ENCODE measurements at regions not wholly inside any gene's neighbourhood (a gene's known extent, or its start where the extent isn't known, plus 50 kb on each side); places are given as distances from the start of the nearest gene placed in this dataset.
A peak's percentile ranks its signal among the peaks of the same experiment; 100 is the strongest.
"Not testable (repeated sequence)": the region's sequence is repeated elsewhere in the genome, so short reads cannot be mapped to it uniquely, and the experiment has no call there.

DNA sequence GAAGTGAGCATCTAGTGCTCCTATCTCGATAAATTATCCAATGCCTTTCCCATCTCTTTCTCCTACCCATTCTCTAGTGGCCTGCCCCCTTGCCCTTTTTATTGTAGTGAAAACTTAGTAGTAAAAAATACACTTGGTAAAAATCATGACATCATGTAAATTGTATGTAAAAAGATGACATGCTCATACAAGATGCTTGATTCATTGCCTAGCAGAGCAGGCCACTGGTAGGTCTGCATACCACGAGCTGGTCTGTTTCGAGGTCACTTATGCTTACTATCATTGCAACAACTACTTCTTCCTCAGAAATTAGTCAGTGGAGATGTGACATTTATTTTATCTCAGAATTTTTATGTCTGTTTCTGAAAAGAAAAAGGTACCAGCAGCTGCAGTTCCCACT, 177.3 kb downstream of the C9orf152 start:
- Histone ChIP-seq H3K27me3 (replicated peaks in 1 of 2; ENCODE audit: control insufficient read depth in 2 of 2, extremely low read depth in 1 of 2, insufficient read depth in 2 of 2, low read length in 1 of 2) (no peaks in the 10 kb centered on the region), H3K4me3 (ENCODE audit: control insufficient read depth in 1 of 2, extremely low read depth in 1 of 2, low read length in 1 of 2) (no peak overlapping the region), H3K9me3 (no peaks in the 10 kb centered on the region), H3K27ac (ENCODE audit: low read length) (no peak overlapping the region), H3K36me3 (ENCODE audit: control insufficient read depth in 2 of 2, extremely low read depth in 1 of 2, insufficient read depth in 1 of 2, low read length in 1 of 2) (no peaks in the 10 kb centered on the region), H3K4me1 (ENCODE audit: control insufficient read depth in 1 of 2, extremely low read depth in 1 of 2, insufficient read depth in 2 of 2, low read length in 2 of 2) (peaks cover 4 to 16% of the 10 kb centered on the region in 2 experiments)
- Mint-ChIP-seq H3K27me3 (no peaks in the 10 kb centered on the region), H3K27ac (peak overlapping the region in 1 of 2 donors; percentile 74), H3K4me1 (peaks cover 22 to 25% (median 23%) of the 10 kb centered on the region in 3 donors), H3K4me3 (peak overlapping the region in 1 of 3 donors; percentile 3), H3K36me3 (no peaks in the 10 kb centered on the region), H3K9me3 (no peaks in the 10 kb centered on the region)
- DNase-seq (no peak), ATAC-seq (replicated peaks in 1 of 4) (no peak)
- ChIA-PET CTCF (no interaction called here), POLR2A (no interaction called here)
- no CpG with 5 or more reads among the region's 3 CpGs for WGBS (ENCODE audit: insufficient coverage)

DNA sequence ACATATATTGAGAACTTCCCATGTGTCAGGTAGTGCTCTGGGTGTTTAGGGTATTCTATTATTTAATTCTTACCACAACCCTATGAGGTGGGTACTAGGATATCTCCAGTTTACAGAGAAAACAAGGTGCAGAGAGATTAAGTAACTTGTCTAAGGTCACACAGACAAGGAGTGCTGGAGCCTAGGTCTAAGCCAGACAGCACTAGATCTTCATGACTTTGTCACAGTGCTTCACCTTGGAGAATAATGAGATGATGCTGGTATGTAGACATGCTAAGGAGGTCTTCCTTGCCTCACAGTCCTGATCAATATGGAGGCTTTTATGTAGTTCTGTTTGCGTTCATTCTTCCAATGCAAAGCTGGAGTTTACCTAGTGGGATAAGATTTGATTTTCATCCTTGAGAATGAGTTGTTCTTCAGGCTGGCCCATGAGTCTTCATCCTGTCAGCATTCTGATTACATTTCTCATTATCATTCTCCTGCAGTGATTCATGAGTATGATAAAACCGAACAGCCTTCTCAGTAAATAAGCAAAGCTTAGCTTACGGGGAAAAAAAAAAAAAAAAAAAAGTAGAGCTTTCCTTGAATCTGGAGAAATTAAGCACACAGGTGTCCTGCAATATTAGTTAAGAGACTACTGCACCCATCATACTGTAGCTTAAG, 176.3 kb downstream of the C9orf152 start:
- ChIA-PET POLR2A (no interaction called here), CTCF (interaction anchor here in 1 of 2 donors (0.6 kb wide), 2 partner anchors 13 to 40 kb away, joined by 4 to 5 read pairs; no protein-coding TSS in a partner anchor)
- Histone ChIP-seq H3K27ac (ENCODE audit: low read length) (no peak overlapping the region), H3K4me1 (ENCODE audit: control insufficient read depth in 1 of 2, extremely low read depth in 1 of 2, insufficient read depth in 2 of 2, low read length in 2 of 2) (peaks cover 4 to 16% of the 10 kb centered on the region in 2 experiments), H3K4me3 (ENCODE audit: control insufficient read depth in 1 of 2, extremely low read depth in 1 of 2, low read length in 1 of 2) (no peak overlapping the region), H3K36me3 (ENCODE audit: control insufficient read depth in 2 of 2, extremely low read depth in 1 of 2, insufficient read depth in 1 of 2, low read length in 1 of 2) (no peaks in the 10 kb centered on the region), H3K9me3 (no peaks in the 10 kb centered on the region), H3K27me3 (replicated peaks in 1 of 2; ENCODE audit: control insufficient read depth in 2 of 2, extremely low read depth in 1 of 2, insufficient read depth in 2 of 2, low read length in 1 of 2) (no peaks in the 10 kb centered on the region)
- DNase-seq = no peak
- H3K4me1 Mint-ChIP-seq = peaks cover 22 to 25% (median 23%) of the 10 kb centered on the region in 3 donors
- H3K36me3 Mint-ChIP-seq = no peaks in the 10 kb centered on the region
- no peak for ATAC-seq (replicated peaks in 1 of 4)
- no peaks in the 10 kb centered on the region for H3K27me3 Mint-ChIP-seq
- WGBS (ENCODE audit: insufficient coverage) = 80% methylated on average over 1 of the region's 3 CpGs
- H3K9me3 Mint-ChIP-seq = no peaks in the 10 kb centered on the region
- H3K4me3 Mint-ChIP-seq = no peak overlapping the region
- no peak overlapping the region for H3K27ac Mint-ChIP-seq

DNA sequence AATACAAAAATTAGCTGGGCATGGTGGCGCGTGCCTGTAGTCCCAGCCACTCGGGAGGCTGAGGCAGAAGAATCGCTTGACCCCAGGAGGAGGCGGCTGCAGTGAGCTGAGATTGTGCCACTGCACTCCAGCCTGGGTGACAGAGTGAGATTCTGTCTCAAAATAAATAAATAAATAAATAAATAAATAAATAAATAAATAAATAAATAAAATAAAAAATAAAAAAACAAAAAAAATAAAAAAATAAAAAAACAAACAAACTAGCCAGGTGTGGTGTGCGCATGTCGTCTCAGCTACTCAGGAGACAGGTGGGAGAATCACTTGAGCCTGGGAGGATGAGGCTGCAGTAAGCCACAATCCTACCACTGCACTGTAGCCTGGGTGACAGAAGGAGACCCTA, 175.4 kb downstream of the C9orf152 start:
- POLR2A ChIA-PET; H3K27ac Mint-ChIP-seq; H3K4me3 Mint-ChIP-seq; H3K36me3 ChIP-seq (ENCODE audit: control insufficient read depth in 2 of 2, extremely low read depth in 1 of 2, insufficient read depth in 1 of 2, low read length in 1 of 2); H3K36me3 Mint-ChIP-seq; H3K27ac ChIP-seq (ENCODE audit: low read length); H3K4me3 ChIP-seq (ENCODE audit: control insufficient read depth in 1 of 2, extremely low read depth in 1 of 2, low read length in 1 of 2); H3K9me3 ChIP-seq; H3K27me3 Mint-ChIP-seq; DNase-seq; H3K9me3 Mint-ChIP-seq; ATAC-seq (replicated peaks in 1 of 4); H3K27me3 ChIP-seq (replicated peaks in 1 of 2; ENCODE audit: control insufficient read depth in 2 of 2, extremely low read depth in 1 of 2, insufficient read depth in 2 of 2, low read length in 1 of 2): not testable (repeated sequence)
- peaks cover 22 to 25% (median 23%) of the 10 kb centered on the region in 3 donors for H3K4me1 Mint-ChIP-seq
- CTCF ChIA-PET = interaction anchor here in 1 of 2 donors (0.6 kb wide), 1 partner anchor 41 kb away, joined by 5 read pairs; no protein-coding TSS in a partner anchor
- peaks cover 4 to 16% of the 10 kb centered on the region in 2 experiments for H3K4me1 ChIP-seq (ENCODE audit: control insufficient read depth in 1 of 2, extremely low read depth in 1 of 2, insufficient read depth in 2 of 2, low read length in 2 of 2)
- WGBS (ENCODE audit: insufficient coverage) = no CpG with 5 or more reads among the region's 7 CpGs

DNA sequence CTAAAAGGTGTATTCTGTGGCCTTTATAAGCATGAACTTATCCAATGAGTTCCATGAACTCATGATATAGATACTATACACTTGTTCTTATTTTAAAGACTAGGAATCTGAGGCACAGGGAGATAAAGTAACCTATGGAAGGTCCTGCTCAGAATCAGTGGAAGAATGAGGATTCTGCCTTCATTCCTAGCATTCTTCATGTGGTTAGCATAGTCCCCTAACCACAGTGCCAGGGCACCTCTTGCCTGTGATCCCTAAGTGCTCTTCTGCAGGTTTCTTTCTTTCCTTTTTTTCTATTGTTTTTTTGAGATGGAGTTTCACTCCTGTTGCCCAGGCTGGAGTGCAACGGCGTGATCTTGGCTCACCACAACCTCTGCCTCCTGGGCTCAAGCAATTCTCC, 174.1 kb downstream of the C9orf152 start:
- Histone ChIP-seq H3K27ac (ENCODE audit: low read length) (no peak overlapping the region), H3K27me3 (replicated peaks in 1 of 2; ENCODE audit: control insufficient read depth in 2 of 2, extremely low read depth in 1 of 2, insufficient read depth in 2 of 2, low read length in 1 of 2) (no peaks in the 10 kb centered on the region), H3K4me1 (ENCODE audit: control insufficient read depth in 1 of 2, extremely low read depth in 1 of 2, insufficient read depth in 2 of 2, low read length in 2 of 2) (peaks cover 4 to 16% of the 10 kb centered on the region in 2 experiments), H3K36me3 (ENCODE audit: control insufficient read depth in 2 of 2, extremely low read depth in 1 of 2, insufficient read depth in 1 of 2, low read length in 1 of 2) (no peaks in the 10 kb centered on the region), H3K9me3 (no peaks in the 10 kb centered on the region), H3K4me3 (ENCODE audit: control insufficient read depth in 1 of 2, extremely low read depth in 1 of 2, low read length in 1 of 2) (no peak overlapping the region)
- ATAC-seq (replicated peaks in 1 of 4) (no peak), DNase-seq (no peak)
- Mint-ChIP-seq H3K27me3 (no peaks in the 10 kb centered on the region), H3K36me3 (no peaks in the 10 kb centered on the region), H3K9me3 (no peaks in the 10 kb centered on the region), H3K27ac (no peak overlapping the region), H3K4me3 (no peak overlapping the region), H3K4me1 (peaks cover 22 to 25% (median 23%) of the 10 kb centered on the region in 3 donors)
- no CpG with 5 or more reads among the region's 2 CpGs for WGBS (ENCODE audit: insufficient coverage)
- CTCF ChIA-PET = no interaction called here
- POLR2A ChIA-PET = no interaction called here

DNA sequence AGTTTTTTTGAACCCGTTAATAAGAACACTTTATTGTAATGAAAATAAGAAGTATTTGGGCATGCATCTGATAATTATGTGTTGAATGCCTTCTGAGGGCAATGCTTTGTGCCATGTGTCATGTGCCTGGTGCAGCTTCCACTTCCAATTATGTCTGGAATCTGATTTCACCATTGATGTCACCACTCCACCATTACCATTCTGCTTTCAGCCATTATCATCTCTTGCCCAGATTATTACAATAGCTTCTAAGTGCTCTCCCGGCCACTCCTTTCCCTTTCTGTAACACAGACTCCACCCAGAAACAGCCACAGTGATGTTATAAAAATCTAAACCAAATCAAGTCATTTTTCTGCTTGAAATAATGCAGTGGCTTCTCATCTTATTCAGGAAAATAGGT, 171.7 kb downstream of the C9orf152 start:
- no peaks in the 10 kb centered on the region for H3K27me3 ChIP-seq (replicated peaks in 1 of 2; ENCODE audit: control insufficient read depth in 2 of 2, extremely low read depth in 1 of 2, insufficient read depth in 2 of 2, low read length in 1 of 2)
- ChIA-PET POLR2A (no interaction called here), CTCF (no interaction called here)
- H3K27ac ChIP-seq (ENCODE audit: low read length) = no peak overlapping the region
- Mint-ChIP-seq H3K9me3 (no peaks in the 10 kb centered on the region), H3K36me3 (no peaks in the 10 kb centered on the region), H3K4me3 (no peak overlapping the region), H3K4me1 (peaks cover under 1 to 5% (median 3%) of the 10 kb centered on the region in 3 donors), H3K27ac (no peak overlapping the region), H3K27me3 (no peaks in the 10 kb centered on the region)
- no peaks in the 10 kb centered on the region for H3K36me3 ChIP-seq (ENCODE audit: control insufficient read depth in 2 of 2, extremely low read depth in 1 of 2, insufficient read depth in 1 of 2, low read length in 1 of 2)
- H3K4me1 ChIP-seq (ENCODE audit: control insufficient read depth in 1 of 2, extremely low read depth in 1 of 2, insufficient read depth in 2 of 2, low read length in 2 of 2) = no peaks in the 10 kb centered on the region
- no peak for DNase-seq
- no peak for ATAC-seq (replicated peaks in 1 of 4)
- H3K9me3 ChIP-seq = no peaks in the 10 kb centered on the region
- WGBS (ENCODE audit: insufficient coverage) = no CpG with 5 or more reads among the region's 2 CpGs
- H3K4me3 ChIP-seq (ENCODE audit: control insufficient read depth in 1 of 2, extremely low read depth in 1 of 2, low read length in 1 of 2) = no peak overlapping the region

DNA sequence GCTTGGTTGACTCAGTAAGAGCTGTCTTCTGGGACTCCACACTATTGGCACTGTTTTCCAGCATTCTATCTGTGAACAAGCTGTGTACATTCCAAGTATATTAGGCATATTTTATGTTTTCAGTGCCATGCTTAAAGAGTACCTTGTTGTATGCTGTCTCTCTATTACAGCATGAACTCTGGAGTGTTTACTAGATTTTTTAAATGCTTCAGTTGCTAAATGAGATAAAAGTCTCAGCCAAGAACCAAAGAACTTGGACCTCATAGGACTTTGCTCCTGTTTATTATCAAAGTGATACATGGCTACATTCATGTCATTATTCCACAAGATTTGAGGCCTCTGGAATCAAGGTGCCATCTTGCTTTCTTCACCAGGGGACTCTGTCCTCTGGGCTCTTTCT, 167.2 kb downstream of the C9orf152 start:
- Histone ChIP-seq H3K27me3 (replicated peaks in 1 of 2; ENCODE audit: control insufficient read depth in 2 of 2, extremely low read depth in 1 of 2, insufficient read depth in 2 of 2, low read length in 1 of 2) (no peaks in the 10 kb centered on the region), H3K27ac (ENCODE audit: low read length) (no peak overlapping the region), H3K4me3 (ENCODE audit: control insufficient read depth in 1 of 2, extremely low read depth in 1 of 2, low read length in 1 of 2) (no peak overlapping the region), H3K4me1 (ENCODE audit: control insufficient read depth in 1 of 2, extremely low read depth in 1 of 2, insufficient read depth in 2 of 2, low read length in 2 of 2) (no peaks in the 10 kb centered on the region), H3K36me3 (ENCODE audit: control insufficient read depth in 2 of 2, extremely low read depth in 1 of 2, insufficient read depth in 1 of 2, low read length in 1 of 2) (no peaks in the 10 kb centered on the region), H3K9me3 (no peaks in the 10 kb centered on the region)
- Mint-ChIP-seq H3K27me3 (no peaks in the 10 kb centered on the region), H3K27ac (no peak overlapping the region), H3K9me3 (no peaks in the 10 kb centered on the region), H3K4me1 (no peaks in the 10 kb centered on the region), H3K4me3 (no peak overlapping the region), H3K36me3 (no peaks in the 10 kb centered on the region)
- ATAC-seq (replicated peaks in 1 of 4) (no peak), DNase-seq (no peak)
- ChIA-PET POLR2A (no interaction called here), CTCF (no interaction called here)

DNA sequence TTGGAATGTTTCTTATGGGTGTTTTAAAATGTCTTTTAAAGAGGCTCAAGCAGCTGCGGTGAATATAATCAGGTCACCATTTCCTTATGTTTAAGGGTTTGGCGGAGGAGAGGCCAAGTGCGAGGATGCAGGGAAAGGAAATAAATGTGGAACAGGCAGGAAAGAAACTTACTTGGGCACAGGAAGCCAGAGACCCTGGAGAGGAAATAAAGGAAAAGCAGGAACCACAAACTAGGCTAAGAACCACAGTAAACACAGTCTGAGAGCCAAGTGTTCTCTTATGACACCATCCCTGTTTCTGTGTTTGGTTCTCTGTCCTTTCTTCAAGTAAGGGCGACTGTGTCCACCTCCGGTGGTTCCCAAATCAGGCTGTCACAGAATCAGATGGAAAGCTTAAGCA, 166.5 kb downstream of the C9orf152 start:
- Histone ChIP-seq H3K4me3 (ENCODE audit: control insufficient read depth in 1 of 2, extremely low read depth in 1 of 2, low read length in 1 of 2) (no peak overlapping the region), H3K4me1 (ENCODE audit: control insufficient read depth in 1 of 2, extremely low read depth in 1 of 2, insufficient read depth in 2 of 2, low read length in 2 of 2) (no peaks in the 10 kb centered on the region), H3K36me3 (ENCODE audit: control insufficient read depth in 2 of 2, extremely low read depth in 1 of 2, insufficient read depth in 1 of 2, low read length in 1 of 2) (no peaks in the 10 kb centered on the region), H3K27ac (ENCODE audit: low read length) (no peak overlapping the region), H3K9me3 (no peaks in the 10 kb centered on the region), H3K27me3 (replicated peaks in 1 of 2; ENCODE audit: control insufficient read depth in 2 of 2, extremely low read depth in 1 of 2, insufficient read depth in 2 of 2, low read length in 1 of 2) (no peaks in the 10 kb centered on the region)
- CTCF ChIA-PET = no interaction called here
- POLR2A ChIA-PET = no interaction called here
- Mint-ChIP-seq H3K27ac (no peak overlapping the region), H3K36me3 (no peaks in the 10 kb centered on the region), H3K9me3 (no peaks in the 10 kb centered on the region), H3K4me1 (no peaks in the 10 kb centered on the region), H3K4me3 (no peak overlapping the region), H3K27me3 (no peaks in the 10 kb centered on the region)
- DNase-seq = no peak
- 64% methylated on average over 5 of the region's 5 CpGs for WGBS (ENCODE audit: insufficient coverage)
- no peak for ATAC-seq (replicated peaks in 1 of 4)
